Prostate gland (tissue), 2 donors: ENCODE measurements at regions not wholly inside any gene's neighbourhood (a gene's known extent, or its start where the extent isn't known, plus 50 kb on each side); places are given as distances from the start of the nearest gene placed in this dataset.

ENCODE experiments used
- POLR2A ChIP-seq: fragments of 450-650 bp; IDR thresholded peaks from one replicate; pipeline ENCODE4 v1.6.1; 2016; ENCODE audit warnings: antibody characterized with exemption, mild to moderate bottlenecking
- POLR2AphosphoS5 ChIP-seq: sonication (generic); formaldehyde crosslinking; IDR thresholded peaks from one replicate; pipeline ENCODE4 v1.6.1; 2017; ENCODE audit warnings: antibody characterized with exemption
- TF ChIP-seq, protein P1 (sequence below), 4 experiments: fragments of 200-600 bp in 2 of 4; fragments of 450-650 bp in 2 of 4; sonication (generic) in 2 of 4; IDR thresholded peaks; 1 replicate in 3 of 4; 2 replicates in 1 of 4; pipeline ENCODE4 v1.5.1; 2016 to 2019; ENCODE audit warnings: antibody characterized with exemption in 4 of 4, mild to moderate bottlenecking in 2 of 4, moderate library complexity in 2 of 4

DNA sequence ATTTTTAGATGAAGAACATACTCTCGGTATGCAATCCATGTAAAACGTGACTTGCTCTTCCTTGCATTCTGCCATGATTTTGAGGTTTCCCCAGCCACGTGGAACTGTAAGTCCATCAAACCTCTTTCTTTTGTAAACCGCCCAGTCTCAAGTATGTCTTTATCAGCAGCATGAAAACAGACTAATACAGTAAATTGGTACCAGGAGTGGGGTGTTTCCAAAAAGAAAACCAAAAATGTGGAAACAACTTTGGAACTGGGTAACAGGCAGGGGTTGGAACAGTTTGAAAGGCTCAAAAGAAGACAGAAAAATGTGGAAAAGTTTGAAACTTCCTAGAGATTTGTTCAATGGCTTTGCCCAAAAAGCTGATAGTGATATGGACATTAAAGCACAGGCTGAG is 1957.9 kb downstream of the SUCLG1 start:
- TF ChIP-seq, protein P1, sequence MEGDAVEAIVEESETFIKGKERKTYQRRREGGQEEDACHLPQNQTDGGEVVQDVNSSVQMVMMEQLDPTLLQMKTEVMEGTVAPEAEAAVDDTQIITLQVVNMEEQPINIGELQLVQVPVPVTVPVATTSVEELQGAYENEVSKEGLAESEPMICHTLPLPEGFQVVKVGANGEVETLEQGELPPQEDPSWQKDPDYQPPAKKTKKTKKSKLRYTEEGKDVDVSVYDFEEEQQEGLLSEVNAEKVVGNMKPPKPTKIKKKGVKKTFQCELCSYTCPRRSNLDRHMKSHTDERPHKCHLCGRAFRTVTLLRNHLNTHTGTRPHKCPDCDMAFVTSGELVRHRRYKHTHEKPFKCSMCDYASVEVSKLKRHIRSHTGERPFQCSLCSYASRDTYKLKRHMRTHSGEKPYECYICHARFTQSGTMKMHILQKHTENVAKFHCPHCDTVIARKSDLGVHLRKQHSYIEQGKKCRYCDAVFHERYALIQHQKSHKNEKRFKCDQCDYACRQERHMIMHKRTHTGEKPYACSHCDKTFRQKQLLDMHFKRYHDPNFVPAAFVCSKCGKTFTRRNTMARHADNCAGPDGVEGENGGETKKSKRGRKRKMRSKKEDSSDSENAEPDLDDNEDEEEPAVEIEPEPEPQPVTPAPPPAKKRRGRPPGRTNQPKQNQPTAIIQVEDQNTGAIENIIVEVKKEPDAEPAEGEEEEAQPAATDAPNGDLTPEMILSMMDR (IDR thresholded peaks at IDR 0.05) = no peak
- no peak for TF ChIP-seq POLR2A
- no peak for TF ChIP-seq POLR2AphosphoS5
